ENCODE measurements at regions not wholly inside any gene's neighbourhood (a gene's known extent, or its start where the extent isn't known, plus 50 kb on each side); places are given as distances from the start of the nearest gene placed in this dataset.

DNA sequence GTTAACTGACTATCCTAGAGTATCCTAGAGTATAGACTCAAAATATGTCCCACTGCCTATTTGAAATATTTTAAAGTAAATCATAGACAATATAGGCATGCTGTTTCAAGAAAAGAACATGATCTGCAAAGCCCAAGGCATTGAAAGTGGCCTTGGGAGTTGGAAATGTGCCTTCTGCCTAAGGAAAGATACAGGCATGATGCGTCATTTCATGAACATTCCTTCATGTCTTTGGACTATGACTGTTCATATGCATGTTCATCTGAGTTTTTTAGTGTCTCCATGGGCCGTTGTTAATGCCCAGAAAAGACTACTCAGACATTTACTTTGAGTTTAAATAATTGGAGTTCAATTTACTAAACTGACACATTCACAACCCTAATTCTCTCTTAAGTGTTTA is 69.7 kb upstream of the PRDM11 start:
- TF ChIP-seq, protein P1, sequence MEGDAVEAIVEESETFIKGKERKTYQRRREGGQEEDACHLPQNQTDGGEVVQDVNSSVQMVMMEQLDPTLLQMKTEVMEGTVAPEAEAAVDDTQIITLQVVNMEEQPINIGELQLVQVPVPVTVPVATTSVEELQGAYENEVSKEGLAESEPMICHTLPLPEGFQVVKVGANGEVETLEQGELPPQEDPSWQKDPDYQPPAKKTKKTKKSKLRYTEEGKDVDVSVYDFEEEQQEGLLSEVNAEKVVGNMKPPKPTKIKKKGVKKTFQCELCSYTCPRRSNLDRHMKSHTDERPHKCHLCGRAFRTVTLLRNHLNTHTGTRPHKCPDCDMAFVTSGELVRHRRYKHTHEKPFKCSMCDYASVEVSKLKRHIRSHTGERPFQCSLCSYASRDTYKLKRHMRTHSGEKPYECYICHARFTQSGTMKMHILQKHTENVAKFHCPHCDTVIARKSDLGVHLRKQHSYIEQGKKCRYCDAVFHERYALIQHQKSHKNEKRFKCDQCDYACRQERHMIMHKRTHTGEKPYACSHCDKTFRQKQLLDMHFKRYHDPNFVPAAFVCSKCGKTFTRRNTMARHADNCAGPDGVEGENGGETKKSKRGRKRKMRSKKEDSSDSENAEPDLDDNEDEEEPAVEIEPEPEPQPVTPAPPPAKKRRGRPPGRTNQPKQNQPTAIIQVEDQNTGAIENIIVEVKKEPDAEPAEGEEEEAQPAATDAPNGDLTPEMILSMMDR (IDR thresholded peaks at IDR 0.05; ENCODE audit: insufficient read depth, low read length, missing control alignments), result no peak
- DNase-seq (ENCODE audit: low read depth, low spot score), result no peak
- ChIA-PET CTCF (interaction anchor here (1.3 to 25.6 kb wide), 3 partner anchors 29 to 150 kb away, joined by 3 to 289 read pairs (median 4); no protein-coding TSS in a partner anchor), POLR2A (no interaction called here)
- H3K4me3 ChIP-seq (ENCODE audit: low read depth, low read length), result no peak overlapping the region

DNA sequence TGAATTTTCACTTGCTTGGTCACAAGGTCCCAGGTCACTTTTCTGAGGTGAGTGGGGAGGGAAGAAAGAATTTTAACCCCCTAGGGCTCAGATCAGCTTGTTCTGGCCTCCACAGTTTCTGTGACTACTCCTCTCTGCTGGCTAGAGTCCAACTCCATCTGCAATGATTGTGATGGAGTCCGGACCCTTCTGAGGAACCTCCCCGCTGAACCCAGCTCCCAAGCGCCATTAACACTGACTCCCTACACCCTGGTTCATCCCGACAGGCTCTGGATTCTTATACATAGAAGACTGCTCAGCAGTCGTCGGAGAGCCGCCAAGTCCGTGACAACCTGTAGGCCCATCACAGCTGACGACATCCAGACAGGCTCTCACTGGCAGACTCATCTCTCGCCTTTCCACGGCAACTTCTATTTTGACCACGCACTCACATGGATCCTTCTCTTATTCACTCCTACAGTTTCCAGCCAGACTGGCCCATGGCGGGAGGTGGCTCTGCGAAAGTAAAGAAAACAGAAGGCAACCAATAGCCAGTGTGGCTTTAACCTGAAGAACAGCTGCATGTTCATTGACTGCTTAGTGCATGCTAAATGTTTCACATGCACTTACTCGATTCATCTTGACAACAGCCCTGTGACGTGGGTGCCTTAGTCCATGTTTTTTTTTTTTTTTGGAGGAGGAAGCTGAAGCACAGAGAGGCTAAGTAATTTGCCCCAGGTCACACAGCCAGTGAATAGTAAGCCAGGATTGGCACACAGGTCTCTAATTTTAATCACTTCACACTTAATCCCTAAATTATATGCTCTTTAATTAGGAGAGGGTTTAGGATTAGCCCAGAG is 68.0 kb upstream of the PRDM11 start:
- H3K4me3 ChIP-seq (ENCODE audit: low read depth, low read length), result no peak overlapping the region
- ChIA-PET CTCF (interaction anchor here (0.9 to 25.6 kb wide), 3 partner anchors 28 to 151 kb away, joined by 3 to 289 read pairs (median 4); no protein-coding TSS in a partner anchor), POLR2A (no interaction called here)
- no peak for DNase-seq (ENCODE audit: low read depth, low spot score)
- TF ChIP-seq, protein P1 (IDR thresholded peaks at IDR 0.05; ENCODE audit: insufficient read depth, low read length, missing control alignments), result no peak

DNA sequence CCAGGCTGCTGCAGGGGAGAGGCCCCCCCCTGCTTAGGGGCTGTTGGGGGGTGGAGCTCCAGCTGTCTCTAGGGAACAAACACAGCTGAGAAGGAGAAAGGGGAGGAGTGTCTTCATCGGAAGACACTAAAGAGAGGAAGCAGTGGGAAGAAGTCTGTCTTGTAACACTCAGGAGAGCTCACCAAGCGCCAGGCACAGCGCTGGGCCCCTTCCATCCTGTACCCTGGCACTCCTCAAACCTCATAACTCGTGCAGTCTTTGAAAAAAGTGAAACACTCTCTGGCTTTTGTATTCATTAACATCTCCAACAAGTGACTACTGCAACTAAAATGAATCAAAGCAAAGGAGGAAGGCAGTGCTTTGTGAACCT is 67.4 kb upstream of the PRDM11 start:
- CTCF ChIA-PET, result interaction anchor here (0.9 to 25.6 kb wide), 2 partner anchors 27 to 143 kb away, joined by 3 to 289 read pairs; no protein-coding TSS in a partner anchor
- TF ChIP-seq, protein P1 (IDR thresholded peaks at IDR 0.05; ENCODE audit: insufficient read depth, low read length, missing control alignments), result no peak

DNA sequence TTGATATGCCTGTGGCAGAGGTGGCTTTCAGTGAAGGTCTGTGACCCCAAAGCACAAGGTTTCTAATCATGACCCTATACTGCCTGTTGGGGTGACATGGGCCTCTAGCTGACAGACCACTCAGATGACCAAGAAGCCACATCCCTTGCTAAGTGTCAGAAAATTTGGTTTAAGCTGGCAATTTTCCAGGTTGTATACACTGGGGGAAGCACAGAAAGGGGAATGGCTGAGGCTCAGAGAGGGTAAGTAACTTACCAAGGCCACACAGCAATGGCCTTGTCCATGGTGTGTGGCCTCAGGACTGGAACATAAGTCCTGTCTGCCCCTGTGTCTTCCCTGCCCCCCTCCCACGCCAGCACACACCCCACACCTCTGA is 66.9 kb upstream of the PRDM11 start:
- CTCF ChIA-PET, result interaction anchor here (0.9 to 25.6 kb wide), 2 partner anchors 26 to 143 kb away, joined by 3 to 289 read pairs; no protein-coding TSS in a partner anchor
- TF ChIP-seq, protein P1 (IDR thresholded peaks at IDR 0.05; ENCODE audit: insufficient read depth, low read length, missing control alignments), result no peak
- POLR2A ChIA-PET, result no interaction called here
- no peak for DNase-seq (ENCODE audit: low read depth, low spot score)
- no peak overlapping the region for H3K4me3 ChIP-seq (ENCODE audit: low read depth, low read length)

More for the DNA sequence above, 67.4 kb upstream of the PRDM11 start:
- DNase-seq (ENCODE audit: low read depth, low spot score), result no peak
- POLR2A ChIA-PET, result no interaction called here
- no peak overlapping the region for H3K4me3 ChIP-seq (ENCODE audit: low read depth, low read length)

DNA sequence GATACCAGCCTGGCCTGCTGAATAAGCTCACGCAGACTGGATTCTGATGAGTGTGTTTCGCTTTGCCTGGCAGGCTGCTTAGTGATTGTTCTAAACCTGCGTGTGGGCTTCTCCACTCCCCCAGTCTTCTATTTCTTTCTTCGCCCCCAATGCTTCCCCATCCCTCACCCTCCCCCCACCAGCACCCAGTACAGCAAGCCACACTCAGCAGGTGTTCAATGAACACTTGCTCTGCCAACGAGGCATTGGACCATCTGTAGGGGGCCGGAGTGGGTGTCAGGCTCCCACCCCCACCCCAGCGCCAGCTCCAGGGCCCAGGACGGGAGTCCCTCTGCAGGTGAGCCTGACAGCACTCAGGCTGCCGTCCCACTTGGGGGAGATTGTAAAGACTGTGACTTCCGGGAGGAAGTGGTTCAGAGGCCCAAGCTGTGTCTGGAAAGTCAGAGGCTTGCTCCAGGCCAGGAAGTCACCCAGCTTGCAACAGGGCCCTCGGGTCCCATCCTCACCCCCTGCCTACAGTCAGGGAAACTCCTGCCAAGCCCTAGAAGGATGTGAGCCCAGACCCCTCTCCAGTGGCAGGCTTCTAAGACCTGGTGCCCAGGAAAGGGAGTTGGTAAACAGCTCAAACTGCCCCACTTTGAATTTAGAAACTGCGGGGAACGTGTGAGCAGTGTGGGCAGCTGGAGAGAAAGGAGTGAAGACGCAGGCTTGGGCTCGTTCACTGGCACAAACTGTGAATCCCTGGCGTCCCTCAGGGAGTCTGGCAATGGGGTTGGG is 66.3 kb upstream of the PRDM11 start:
- no peak overlapping the region for H3K4me3 ChIP-seq (ENCODE audit: low read depth, low read length)
- POLR2A ChIA-PET, result no interaction called here
- no peak for DNase-seq (ENCODE audit: low read depth, low spot score)
- CTCF ChIA-PET, result interaction anchor here (25.6 kb wide), 1 partner anchor 26 kb away, joined by 289 read pairs; no protein-coding TSS in a partner anchor
- TF ChIP-seq, protein P1 (IDR thresholded peaks at IDR 0.05; ENCODE audit: insufficient read depth, low read length, missing control alignments), result no peak

All from AG04449 (cell line).